G401.6 (cell line): ENCODE measurements at regions not wholly inside any gene's neighbourhood (a gene's known extent, or its start where the extent isn't known, plus 50 kb on each side); places are given as distances from the start of the nearest gene placed in this dataset.
"Not testable (repeated sequence)": the region's sequence is repeated elsewhere in the genome, so short reads cannot be mapped to it uniquely, and the experiment has no call there.

Experiments used
- FAIRE-seq: peaks from 2 replicates; lab custom pipeline; 2012; peaks lifted over from hg19 to GRCh38; lab: Jason Lieb, UNC

- FAIRE-seq = no peak
Observed at GRCh38 chr2:105490956-105491355, 92.1 kb upstream of the FHL2 start.

DNA sequence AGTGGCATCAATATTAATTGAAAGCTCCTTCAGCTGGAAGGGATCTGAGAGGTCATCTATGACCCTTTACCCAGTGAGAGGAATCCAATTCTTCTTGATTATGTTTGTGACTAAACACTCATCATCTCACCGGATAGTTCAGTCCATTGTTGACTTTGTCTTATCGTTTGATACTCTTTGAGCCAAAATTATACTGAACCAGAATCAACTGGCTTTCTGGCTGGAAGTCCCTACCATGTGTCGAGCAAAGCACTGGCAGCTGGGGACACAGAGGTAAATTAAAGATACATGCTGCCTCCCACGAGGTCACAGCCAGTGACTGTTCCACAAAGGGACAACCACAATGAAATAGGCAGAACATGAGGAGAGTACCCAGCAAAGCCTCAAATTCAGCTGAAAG is 91.4 kb upstream of the FHL2 start:
- FAIRE-seq = no peak

DNA sequence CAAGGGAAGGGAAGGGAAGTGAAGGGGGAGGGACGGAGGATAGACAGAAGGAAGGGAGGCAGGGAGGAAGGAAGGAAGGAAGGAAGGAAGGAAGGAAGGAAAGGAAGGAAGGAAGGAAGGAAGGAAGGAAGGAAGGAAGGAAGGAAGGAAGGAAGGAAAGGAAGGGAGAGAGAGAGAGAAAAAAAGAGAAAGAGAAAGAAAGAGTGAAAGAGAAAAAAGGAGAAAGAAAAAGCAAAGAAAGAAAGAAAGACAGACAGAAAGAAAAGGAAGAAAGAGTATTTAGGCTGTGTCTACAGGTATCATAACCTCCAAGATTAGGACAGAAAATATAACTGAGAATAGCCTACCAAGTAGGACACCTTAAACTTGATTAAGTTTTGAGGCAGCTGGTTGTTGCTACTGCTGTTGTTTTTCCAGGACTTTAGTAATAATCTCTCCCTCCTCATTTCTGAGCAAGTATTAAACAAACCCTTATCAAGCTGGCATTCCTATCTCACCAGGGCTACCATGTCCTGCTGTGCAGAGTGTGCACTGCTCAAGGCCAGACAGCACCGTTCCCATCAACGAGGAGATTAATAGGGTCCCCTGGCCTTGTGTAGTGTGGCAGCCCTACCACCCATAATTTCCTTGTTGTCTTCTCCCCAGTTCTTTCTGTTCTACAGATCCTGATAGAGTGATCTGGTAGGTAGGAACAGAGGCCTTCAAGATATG is 90.5 kb upstream of the FHL2 start:
- FAIRE-seq = no peak

DNA sequence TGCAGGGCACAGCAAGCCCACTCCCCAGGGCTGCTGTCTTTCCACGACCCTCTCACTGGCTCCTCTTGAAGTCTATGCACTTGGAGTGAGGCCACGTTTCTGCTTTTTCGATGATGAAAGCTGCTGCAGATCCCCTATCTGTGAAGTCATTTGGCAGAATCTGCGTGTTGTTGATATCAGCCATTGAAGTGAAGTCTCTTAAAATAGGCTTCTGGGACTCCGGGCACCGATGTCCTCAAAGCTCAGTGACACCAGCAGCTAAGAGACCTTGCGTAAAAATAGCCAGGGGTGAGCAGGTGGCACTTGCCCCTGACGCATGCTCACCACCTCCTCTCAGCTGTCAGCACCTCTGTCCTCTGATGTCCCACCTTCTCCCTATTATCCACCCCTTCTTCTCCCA is 89.4 kb upstream of the FHL2 start:
- FAIRE-seq = no peak

DNA sequence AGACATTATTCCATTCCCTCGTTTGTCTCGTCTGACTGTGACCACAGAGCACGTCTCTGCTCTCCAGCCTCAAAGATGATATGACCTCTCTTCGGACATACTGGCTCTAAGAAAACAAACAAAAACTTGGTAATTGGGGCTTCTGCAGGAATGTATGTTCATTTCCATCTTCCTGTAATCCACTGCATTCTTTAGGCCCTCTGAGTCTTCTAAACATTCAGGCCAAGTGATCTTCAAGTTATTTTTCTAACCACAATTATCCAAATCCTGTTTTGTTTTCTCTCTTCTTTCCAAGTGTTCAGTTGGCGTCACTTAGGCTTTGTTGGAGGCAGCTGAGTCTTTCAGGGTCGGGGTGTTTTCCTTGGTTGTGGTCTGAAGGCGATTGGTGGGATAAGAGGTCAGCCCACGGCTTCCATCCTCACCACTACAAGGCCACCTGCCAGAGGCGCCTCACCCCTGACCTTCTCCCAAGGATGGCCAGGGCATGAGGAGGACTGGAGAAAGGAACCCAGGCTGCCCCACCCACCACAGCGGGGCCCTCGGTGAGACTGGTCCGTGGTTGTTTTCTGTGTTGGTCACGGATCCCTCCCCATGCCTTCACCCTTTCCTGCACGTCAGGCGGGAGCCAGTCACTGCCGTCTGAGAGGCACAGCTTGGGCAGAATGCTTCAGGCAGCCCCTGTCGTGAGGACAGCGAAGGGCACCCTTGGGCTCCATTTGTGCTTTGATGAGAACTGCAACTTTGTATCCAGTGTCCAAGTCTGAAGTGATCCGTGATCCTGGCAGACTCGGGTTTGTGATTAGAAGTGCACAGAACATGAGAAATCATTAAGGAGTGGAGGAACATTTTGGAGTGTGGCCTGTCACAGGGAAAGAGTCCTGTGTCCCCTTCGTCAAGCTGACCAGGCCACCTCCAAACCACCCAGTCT is 88.6 kb upstream of the FHL2 start:
- FAIRE-seq = no peak

- FAIRE-seq = no peak
Observed at GRCh38 chr2:105486762-105487141, 87.9 kb upstream of the FHL2 start.

DNA sequence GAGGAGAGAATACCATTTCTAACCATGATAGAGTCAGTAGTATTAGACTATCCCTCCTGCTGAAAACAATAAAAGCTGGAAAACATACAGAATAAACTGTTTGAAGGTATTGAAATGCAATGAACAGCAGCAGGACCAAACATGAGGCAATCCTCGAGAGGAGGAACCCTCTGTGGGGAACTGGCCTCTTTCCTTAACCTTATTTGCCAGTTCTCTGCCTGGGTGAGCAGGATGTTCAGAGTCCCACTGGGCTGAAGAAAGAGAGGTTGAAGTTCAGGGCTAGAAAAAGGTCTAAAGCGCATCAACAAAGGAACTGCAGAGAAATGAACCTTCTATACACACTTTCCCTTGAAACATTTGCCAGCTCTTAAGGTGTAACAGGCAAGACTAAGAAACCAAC is 79.8 kb upstream of the FHL2 start:
- FAIRE-seq = no peak

DNA sequence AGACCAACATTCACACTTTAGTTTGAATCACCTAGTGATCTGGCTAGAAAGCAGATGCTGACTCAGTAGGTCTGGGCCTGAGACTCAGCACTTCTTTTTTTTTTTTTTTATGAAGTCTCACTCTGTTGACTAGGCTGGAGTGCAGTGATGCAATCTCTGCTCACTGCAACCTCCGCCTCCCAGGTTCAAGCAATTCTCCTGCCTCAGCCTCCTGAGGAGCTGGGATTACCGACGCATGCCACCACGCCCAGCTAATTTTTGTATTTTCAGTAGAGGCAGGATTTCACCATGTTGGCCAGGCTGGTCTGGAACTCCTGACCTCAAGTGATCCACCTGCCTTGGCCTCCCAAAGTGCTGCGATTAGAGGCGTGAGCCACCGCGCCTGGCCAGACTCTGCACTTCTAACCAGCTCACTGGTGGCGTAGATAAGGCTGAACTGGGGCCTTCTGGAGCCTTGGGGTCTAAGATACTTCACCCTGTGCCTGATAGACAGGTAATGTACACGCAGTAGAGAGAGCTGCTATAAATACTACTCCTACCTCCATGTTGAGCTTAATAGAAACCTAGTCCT is 78.3 kb upstream of the FHL2 start:
- not testable (repeated sequence) for FAIRE-seq

- no peak for FAIRE-seq
Observed at GRCh38 chr2:105473011-105473410, 74.2 kb upstream of the FHL2 start.

- no peak for FAIRE-seq
Observed at GRCh38 chr2:105470979-105471378, 72.1 kb upstream of the FHL2 start.

DNA sequence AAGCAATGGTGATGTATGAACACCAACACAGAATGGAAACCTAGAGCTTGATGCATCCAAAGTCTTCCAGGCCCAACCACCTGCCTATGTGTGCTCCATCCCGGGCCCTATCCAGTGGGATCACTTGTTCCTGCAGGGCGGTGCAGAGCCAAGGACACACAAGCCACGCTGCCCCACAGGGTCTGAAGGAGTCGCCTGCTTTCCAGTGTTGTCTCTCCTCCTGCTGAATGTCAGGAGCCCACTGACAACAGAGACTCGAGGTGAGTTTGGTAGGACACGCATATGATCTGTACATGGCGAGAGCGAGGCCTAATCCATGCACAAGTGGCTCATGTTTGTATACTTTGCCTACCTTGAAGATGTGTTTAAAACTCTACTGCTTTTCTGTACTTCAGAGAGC is 70.9 kb upstream of the FHL2 start:
- no peak for FAIRE-seq

DNA sequence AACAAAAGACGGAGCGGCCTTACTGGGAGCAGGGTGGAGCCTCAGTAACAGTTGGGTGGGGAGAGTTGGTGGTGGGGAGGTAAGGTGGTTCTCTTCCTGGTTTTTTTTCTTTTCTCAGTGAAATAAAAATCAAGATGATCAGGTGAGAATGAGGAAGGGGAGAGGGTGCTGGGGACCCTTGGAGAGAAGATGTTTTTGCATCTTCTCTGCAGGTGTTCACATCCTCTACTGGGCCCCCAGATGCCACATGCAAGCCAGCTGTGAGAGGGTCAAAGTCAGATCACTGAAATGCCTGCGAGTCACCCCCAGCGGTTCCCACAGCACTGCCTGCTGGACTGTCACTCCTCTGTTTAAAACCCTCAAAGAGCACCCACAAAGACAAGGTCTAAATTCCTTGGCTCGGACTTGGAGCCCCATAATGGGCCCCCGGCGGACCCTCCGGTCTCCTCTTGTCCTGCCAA is 69.8 kb upstream of the FHL2 start:
- FAIRE-seq = no peak

GRCh38 chr2:105464325-105464724 is 65.5 kb upstream of the FHL2 start:
- FAIRE-seq = no peak

- no peak for FAIRE-seq
Observed at GRCh38 chr2:105460048-105460732, 61.3 kb upstream of the FHL2 start.

GRCh38 chr2:105458076-105458475 is 59.2 kb upstream of the FHL2 start:
- no peak for FAIRE-seq

DNA sequence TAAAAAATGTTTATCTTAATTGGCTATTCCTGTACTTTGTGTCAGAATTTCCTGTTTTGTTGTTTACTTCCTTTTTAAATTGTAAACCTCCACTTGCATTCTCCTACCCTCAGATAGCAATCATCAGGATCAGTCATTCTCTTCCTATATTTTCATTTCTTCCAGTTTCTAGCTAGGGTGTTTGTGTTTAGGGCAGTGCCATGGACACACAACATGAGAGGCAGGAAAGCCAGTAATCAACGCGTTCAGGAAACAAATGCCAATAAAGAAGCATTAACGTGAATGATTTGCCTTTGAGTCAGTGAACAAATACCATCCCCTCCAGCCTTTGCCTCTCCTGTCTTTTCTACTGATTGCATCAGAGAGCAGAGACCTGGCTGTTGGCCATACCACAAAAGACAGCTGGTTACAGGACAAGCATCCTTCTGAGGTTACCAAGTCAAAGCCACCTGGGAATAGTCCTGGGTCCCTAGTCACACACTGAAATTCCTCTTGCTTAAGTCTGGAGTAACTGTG is 56.7 kb upstream of the FHL2 start:
- FAIRE-seq = no peak

DNA sequence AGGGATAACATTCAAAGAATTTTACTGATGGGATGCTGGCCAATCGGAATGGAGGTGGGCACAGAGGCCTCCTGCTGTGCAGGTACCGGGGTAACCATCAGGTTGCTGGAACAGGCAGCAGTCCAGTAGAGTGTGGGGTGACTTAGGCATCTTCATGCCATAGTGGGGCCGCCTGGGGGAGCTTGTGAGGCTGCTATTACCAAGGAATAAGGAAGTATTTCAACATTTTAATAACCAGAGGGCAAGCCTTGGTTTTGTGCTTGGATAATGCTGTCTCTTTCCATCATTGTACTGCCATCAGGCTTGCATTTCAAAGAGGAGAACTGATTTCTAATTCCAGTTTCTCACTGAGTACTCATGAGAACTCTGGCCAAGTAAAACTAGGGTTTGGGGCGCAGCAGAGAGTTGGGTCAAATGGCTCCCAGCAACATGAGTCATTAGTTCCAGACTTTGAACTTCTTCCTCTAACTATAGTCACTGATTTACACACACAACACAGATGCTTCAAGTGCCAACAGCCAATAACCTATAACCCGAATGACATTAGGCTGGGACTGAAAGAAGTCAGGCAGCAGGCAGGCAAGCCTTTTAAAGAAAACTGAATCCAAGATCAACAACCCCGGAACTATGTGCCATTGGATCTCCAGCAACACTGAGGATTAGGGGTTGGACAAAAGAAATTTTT is 56.1 kb upstream of the FHL2 start:
- FAIRE-seq = no peak

DNA sequence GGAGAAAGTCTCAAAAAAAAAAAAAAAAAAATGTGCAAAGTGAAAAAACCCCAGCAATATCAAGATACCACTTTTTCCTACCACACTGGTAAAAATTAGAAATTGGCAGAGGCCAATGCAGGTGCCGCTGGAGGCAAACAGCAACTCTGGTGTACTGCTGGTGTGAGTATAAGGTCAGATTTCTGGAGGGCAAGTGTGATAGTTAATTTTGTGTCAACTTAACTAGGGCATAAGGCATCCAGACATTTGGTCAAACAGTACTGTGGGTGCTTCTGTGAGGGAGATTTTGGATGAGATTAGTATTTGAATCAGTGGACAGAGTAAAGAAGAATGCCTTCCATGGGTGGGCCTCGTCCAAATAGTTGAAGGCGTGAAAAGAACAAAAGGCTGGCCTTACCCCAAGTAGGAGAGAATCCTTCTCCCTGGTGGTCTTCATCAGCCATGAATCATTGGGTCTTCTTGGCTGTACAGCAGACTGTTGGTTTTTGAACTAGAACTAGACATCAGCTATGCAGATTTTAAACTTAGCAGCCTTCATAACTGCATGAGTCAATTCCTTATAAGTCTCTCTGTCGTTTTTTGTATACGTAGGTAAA is 52.8 kb upstream of the FHL2 start:
- no peak for FAIRE-seq

DNA sequence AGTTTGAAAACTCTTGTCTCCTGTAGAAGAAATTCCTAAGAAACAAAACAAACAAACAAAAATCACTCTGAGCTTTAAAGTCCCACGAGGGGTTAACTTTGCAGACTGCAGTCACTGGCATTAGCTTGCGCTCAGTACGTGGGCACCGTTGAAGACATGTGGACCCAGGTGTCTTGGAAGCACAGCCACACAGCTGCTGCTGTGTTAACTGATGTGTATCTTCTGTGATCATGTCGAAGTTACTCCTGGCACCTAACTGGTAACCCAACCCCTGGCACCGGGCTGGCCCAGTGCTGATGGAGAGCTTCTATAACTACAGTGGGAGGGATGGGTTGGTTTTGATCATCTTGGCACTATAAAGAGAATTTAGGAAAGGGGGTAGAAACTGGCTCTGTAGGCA is 51.6 kb upstream of the FHL2 start:
- FAIRE-seq = no peak

DNA sequence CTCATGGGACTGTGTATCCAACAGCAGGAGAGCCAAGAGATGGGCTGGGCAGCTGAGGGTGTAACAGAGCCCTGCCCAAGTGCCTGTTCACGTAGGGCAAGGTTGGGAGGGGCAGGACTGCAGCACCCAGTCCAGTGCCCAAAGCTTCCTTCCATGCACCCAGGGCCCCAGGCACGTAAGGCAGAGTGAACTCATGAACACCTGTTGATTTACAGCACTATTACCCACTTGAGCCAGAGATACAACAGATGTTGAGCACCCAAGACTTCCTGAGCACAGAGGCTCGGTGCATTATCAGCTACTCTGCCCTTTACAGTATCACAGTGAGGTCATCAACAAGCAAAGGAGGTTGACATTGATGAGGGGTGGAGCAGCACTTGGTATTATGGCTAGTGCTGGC is 50.2 kb upstream of the FHL2 start:
- FAIRE-seq = no peak
